ENCODE measurements at regions not wholly inside any gene's neighbourhood (a gene's known extent, or its start where the extent isn't known, plus 50 kb on each side); places are given as distances from the start of the nearest gene placed in this dataset.

- TF ChIP-seq CTCF (IDR thresholded peaks at IDR 0.05; ENCODE audit: poor library complexity) (no peak), EZH2 (IDR thresholded peaks at IDR 0.05; ENCODE audit: borderline replicate concordance) (no peak), EZH2phosphoT487 (IDR thresholded peaks at IDR 0.05; ENCODE audit: low read depth, severe bottlenecking, unreplicated experiment) (no peak)
Measured at GRCh38 chr18:29007986-29008654, 831.2 kb upstream of the CDH2 start.

Data from hepatocyte (in vitro differentiated cells).